ENCODE measurements at regions not wholly inside any gene's neighbourhood (a gene's known extent, or its start where the extent isn't known, plus 50 kb on each side); places are given as distances from the start of the nearest gene placed in this dataset.

DNA sequence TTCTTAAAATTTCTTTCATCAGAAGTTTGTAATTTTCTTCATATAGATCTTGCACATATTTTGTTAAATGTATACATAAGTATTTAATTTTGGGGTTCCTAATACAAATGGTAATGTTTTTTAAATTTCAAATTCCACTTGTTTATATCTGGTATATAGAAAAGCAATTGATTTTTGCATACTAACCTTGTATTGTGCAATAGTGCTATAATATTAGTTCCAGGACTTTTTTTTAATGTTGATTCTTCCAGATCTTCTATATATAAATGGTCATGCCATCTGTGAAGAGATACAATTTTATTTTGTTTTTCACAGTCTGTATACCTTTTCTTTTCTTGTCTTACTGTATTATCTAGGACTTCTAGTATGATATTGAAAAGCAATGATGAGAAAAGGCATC lies 665.0 kb downstream of the OTOL1 start:
- Mint-ChIP-seq H3K9me3 (ENCODE audit: low read depth) (peaks cover 4% of the 10 kb centered on the region), H3K27me3 (no peaks in the 10 kb centered on the region)

DNA sequence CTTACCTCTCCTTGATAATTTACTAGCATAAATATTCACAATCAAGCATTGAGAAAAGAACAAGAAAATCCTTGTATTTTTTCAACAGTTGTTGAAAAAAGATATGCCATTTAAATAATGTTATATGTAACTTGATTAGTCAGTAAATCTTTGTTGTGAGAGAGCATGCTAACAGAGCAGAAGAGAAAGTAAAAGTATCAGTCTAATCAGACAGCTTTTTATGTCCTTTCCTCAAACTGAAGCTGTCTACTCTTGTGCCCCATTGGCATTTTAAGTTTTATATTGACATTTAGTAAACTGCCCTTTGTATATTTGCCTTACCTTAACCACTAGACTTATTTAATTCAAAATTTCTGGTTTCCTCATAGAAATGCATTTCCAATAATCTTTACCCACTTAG lies 668.7 kb downstream of the OTOL1 start:
- DNase-seq (ENCODE audit: low spot score, unreplicated experiment) = no peak
- no peaks in the 10 kb centered on the region for H3K27me3 Mint-ChIP-seq
- H3K4me1 Mint-ChIP-seq (ENCODE audit: low read depth) = peaks cover 11% of the 10 kb centered on the region
- H3K27ac Mint-ChIP-seq = no peak overlapping the region
- no peaks in the 10 kb centered on the region for H3K36me3 Mint-ChIP-seq (ENCODE audit: insufficient read depth)
- TF ChIP-seq, protein P1, sequence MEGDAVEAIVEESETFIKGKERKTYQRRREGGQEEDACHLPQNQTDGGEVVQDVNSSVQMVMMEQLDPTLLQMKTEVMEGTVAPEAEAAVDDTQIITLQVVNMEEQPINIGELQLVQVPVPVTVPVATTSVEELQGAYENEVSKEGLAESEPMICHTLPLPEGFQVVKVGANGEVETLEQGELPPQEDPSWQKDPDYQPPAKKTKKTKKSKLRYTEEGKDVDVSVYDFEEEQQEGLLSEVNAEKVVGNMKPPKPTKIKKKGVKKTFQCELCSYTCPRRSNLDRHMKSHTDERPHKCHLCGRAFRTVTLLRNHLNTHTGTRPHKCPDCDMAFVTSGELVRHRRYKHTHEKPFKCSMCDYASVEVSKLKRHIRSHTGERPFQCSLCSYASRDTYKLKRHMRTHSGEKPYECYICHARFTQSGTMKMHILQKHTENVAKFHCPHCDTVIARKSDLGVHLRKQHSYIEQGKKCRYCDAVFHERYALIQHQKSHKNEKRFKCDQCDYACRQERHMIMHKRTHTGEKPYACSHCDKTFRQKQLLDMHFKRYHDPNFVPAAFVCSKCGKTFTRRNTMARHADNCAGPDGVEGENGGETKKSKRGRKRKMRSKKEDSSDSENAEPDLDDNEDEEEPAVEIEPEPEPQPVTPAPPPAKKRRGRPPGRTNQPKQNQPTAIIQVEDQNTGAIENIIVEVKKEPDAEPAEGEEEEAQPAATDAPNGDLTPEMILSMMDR (IDR thresholded peaks at IDR 0.05; ENCODE audit: unreplicated experiment) = no peak
- H3K4me3 Mint-ChIP-seq (ENCODE audit: low read depth) = no peak overlapping the region
- H3K9me3 Mint-ChIP-seq (ENCODE audit: low read depth) = no peaks in the 10 kb centered on the region

More for the DNA sequence above, 665.0 kb downstream of the OTOL1 start:
- DNase-seq (ENCODE audit: low spot score, unreplicated experiment) = no peak
- H3K36me3 Mint-ChIP-seq (ENCODE audit: insufficient read depth) = no peaks in the 10 kb centered on the region
- no peak overlapping the region for H3K27ac Mint-ChIP-seq
- TF ChIP-seq, protein P1 (IDR thresholded peaks at IDR 0.05; ENCODE audit: unreplicated experiment) = no peak
- no peak overlapping the region for H3K4me3 Mint-ChIP-seq (ENCODE audit: low read depth)
- peaks cover 11% of the 10 kb centered on the region for H3K4me1 Mint-ChIP-seq (ENCODE audit: low read depth)

GRCh38 chr3:162166543-162166942 lies 669.9 kb downstream of the OTOL1 start:
- no peaks in the 10 kb centered on the region for H3K36me3 Mint-ChIP-seq (ENCODE audit: insufficient read depth)
- peaks cover 11% of the 10 kb centered on the region for H3K4me1 Mint-ChIP-seq (ENCODE audit: low read depth)
- no peak overlapping the region for H3K4me3 Mint-ChIP-seq (ENCODE audit: low read depth)
- TF ChIP-seq, protein P1 (IDR thresholded peaks at IDR 0.05; ENCODE audit: unreplicated experiment) = no peak
- DNase-seq (ENCODE audit: low spot score, unreplicated experiment) = no peak
- no peak overlapping the region for H3K27ac Mint-ChIP-seq
- H3K27me3 Mint-ChIP-seq = no peaks in the 10 kb centered on the region
- no peaks in the 10 kb centered on the region for H3K9me3 Mint-ChIP-seq (ENCODE audit: low read depth)

DNA sequence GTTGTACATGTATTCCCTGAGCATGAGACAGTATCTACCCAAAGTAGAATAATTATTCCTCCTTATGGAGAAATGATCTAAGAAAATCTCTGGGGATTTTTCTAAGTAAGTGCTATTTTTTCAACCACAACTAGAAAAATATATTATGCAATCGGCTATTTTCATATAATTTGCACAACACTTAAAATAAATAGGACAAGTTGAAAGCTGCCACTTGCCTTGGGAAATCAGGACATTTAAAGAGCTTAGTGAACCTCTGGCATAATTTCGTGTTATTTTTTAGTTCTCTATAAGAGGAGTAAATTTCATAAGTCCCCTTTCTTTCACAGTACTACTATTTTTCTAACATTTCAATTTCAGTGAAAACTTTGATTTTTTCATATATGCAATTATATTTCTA lies 672.1 kb downstream of the OTOL1 start:
- TF ChIP-seq, protein P1 (IDR thresholded peaks at IDR 0.05; ENCODE audit: unreplicated experiment) = no peak
- H3K36me3 Mint-ChIP-seq (ENCODE audit: insufficient read depth) = no peaks in the 10 kb centered on the region
- no peaks in the 10 kb centered on the region for H3K27me3 Mint-ChIP-seq
- H3K9me3 Mint-ChIP-seq (ENCODE audit: low read depth) = peaks cover 8% of the 10 kb centered on the region
- no peak for DNase-seq (ENCODE audit: low spot score, unreplicated experiment)
- H3K27ac Mint-ChIP-seq = no peak overlapping the region
- no peak overlapping the region for H3K4me3 Mint-ChIP-seq (ENCODE audit: low read depth)
- peaks cover 11% of the 10 kb centered on the region for H3K4me1 Mint-ChIP-seq (ENCODE audit: low read depth)

DNA sequence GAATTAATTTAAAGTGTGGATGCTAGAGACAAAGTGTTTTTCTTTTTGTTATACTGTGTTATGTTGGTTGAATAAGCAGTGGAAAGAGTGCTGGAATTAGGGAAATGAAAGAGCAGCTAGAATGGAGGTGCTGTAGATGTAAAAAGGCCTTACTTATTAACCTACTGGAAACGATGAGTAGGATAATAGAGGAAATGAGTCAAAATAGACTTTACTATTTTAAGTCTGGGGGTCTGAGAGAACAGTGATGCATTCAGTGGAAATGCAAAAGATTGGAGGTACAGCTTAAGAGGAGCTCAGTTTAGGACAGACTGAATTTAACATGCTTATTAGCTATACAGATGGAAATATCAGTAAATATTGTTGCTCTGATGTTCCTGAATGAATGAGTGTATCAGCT lies 674.0 kb downstream of the OTOL1 start:
- H3K27me3 Mint-ChIP-seq = no peaks in the 10 kb centered on the region

More for the DNA sequence above, 674.0 kb downstream of the OTOL1 start:
- Mint-ChIP-seq H3K4me3 (ENCODE audit: low read depth) (no peak overlapping the region), H3K27ac (no peak overlapping the region), H3K4me1 (ENCODE audit: low read depth) (peaks cover 3% of the 10 kb centered on the region), H3K9me3 (ENCODE audit: low read depth) (peaks cover 8% of the 10 kb centered on the region), H3K36me3 (ENCODE audit: insufficient read depth) (no peaks in the 10 kb centered on the region)
- DNase-seq (ENCODE audit: low spot score, unreplicated experiment) = no peak
- TF ChIP-seq, protein P1 (IDR thresholded peaks at IDR 0.05; ENCODE audit: unreplicated experiment) = no peak

Data from progenitor cell of endocrine pancreas (in vitro differentiated cells).